Right lobe of liver (tissue), 6 donors: ENCODE measurements at regions not wholly inside any gene's neighbourhood (a gene's known extent, or its start where the extent isn't known, plus 50 kb on each side); places are given as distances from the start of the nearest gene placed in this dataset.

Source experiments
- ATAC-seq, 4 donors: fragments of 200-7000 bp; cut with Tn5 transposase; one replicate each; pipeline ENCODE4 v1.9.1; 2020; ENCODE audit warnings: mild to moderate bottlenecking in 4 of 4, moderate library complexity in 4 of 4
- DNase-seq, 3 donors: peaks; one replicate each; pipeline ENCODE4 v3.0.0-alpha.2; 2020
- H3K27ac ChIP-seq, 3 donors: fragments of 200-600 bp; one replicate each; pipeline ENCODE4 v1.8.0; 2022
- H3K27me3 ChIP-seq, 2 donors: fragments of 200-600 bp; one replicate each; pipeline ENCODE4 v1.8.0; 2022
- H3K36me3 ChIP-seq, 4 donors: fragments of 200-600 bp; sonication (generic) in 1 of 4; one replicate each; pipeline versions ENCODE4 v1.5.1 to v1.8.0; 2017 to 2022; ENCODE audit warnings: control low read depth in 1 of 4
- H3K4me1 ChIP-seq, 4 donors: fragments of 200-600 bp; sonication (generic) in 1 of 4; one replicate each; pipeline versions ENCODE4 v1.5.1 to v1.8.0; 2017 to 2022; ENCODE audit warnings: control low read depth in 1 of 4
- H3K4me3 ChIP-seq, 3 donors: fragments of 200-600 bp; one replicate each; pipeline ENCODE4 v1.8.0; 2022
- H3K9me3 ChIP-seq, 4 donors: fragments of 200-600 bp; sonication (generic) in 1 of 4; one replicate each; pipeline versions ENCODE4 v1.5.1 to v1.8.0; 2017 to 2022; ENCODE audit warnings: control low read depth in 1 of 4
- CTCF ChIP-seq, 4 donors: fragments of 200-600 bp in 3 of 4; fragments of 450-650 bp in 1 of 4; IDR thresholded peaks; one replicate each; pipeline versions ENCODE4 v1.5.1 to v1.8.0; 2016 to 2022; ENCODE audit warnings: antibody characterized with exemption in 4 of 4, mild to moderate bottlenecking in 2 of 4
- POLR2A ChIP-seq: fragments of 450-650 bp; IDR thresholded peaks from one replicate; pipeline ENCODE4 v1.6.1; 2017; ENCODE audit warnings: antibody characterized with exemption, mild to moderate bottlenecking
- WGBS: methylation state at CpG from one replicate; pipeline ENCODE4 v1.1.6; 2018; ENCODE audit warnings: low coverage, low lambda C conversion rate; ENCODE audit not compliant: insufficient coverage; ENCODE audit errors: missing lambda C conversion rate; 5-methylcytosine and 5-hydroxymethylcytosine counted together
- intact Hi-C, 2 donors: fragments of 100-400 bp; cut with DNase I; formaldehyde crosslinking; loops; one replicate each; pipeline versions ENCODE4 v1.11.2 to v1.14.1; 2022
- donor health status: DM: no; HTN: yes; CAD: no.
- donor health status: DM: no; HTN: no; CAD: no.
- donor health status: DM: no; HTN: no; CAD: no.
- donor health status: DM: no; HTN: yes; CAD: no.
- donor health status: DM: no; HTN: yes; CAD: no.

GRCh38 chr2:147792966-147793617 lies 51.7 kb upstream of the ACVR2A start:
- Histone ChIP-seq H3K4me3 (no peak overlapping the region), H3K27me3 (no peaks in the 10 kb centered on the region), H3K27ac (no peak overlapping the region), H3K9me3 (no peaks in the 10 kb centered on the region), H3K4me1 (no peaks in the 10 kb centered on the region), H3K36me3 (no peaks in the 10 kb centered on the region)
- DNase-seq, result no peak
- TF ChIP-seq CTCF (IDR thresholded peaks at IDR 0.05) (no peak), POLR2A (no peak)
- no peak for ATAC-seq
- intact Hi-C loops, result no loop called here
- WGBS, result 51% methylated on average over 2 of the region's 2 CpGs

- H3K27me3 ChIP-seq, result no peaks in the 10 kb centered on the region
Measured at GRCh38 chr2:147790580-147790979, 54.2 kb upstream of the ACVR2A start.

GRCh38 chr2:147789720-147790119 lies 55.1 kb upstream of the ACVR2A start:
- intact Hi-C loops, result no loop called here
- no peaks in the 10 kb centered on the region for H3K36me3 ChIP-seq
- no peak for DNase-seq
- H3K4me3 ChIP-seq, result no peak overlapping the region
- H3K27ac ChIP-seq, result no peak overlapping the region
- H3K27me3 ChIP-seq, result no peaks in the 10 kb centered on the region
- TF ChIP-seq POLR2A (no peak), CTCF (IDR thresholded peaks at IDR 0.05) (no peak)
- H3K9me3 ChIP-seq, result no peaks in the 10 kb centered on the region
- no peak for ATAC-seq
- WGBS, result 45% methylated on average over 3 of the region's 3 CpGs
- H3K4me1 ChIP-seq, result no peaks in the 10 kb centered on the region

More at GRCh38 chr2:147790580-147790979, 54.2 kb upstream of the ACVR2A start:
- TF ChIP-seq CTCF (IDR thresholded peaks at IDR 0.05) (no peak), POLR2A (no peak)
- H3K4me1 ChIP-seq, result no peaks in the 10 kb centered on the region
- no peaks in the 10 kb centered on the region for H3K9me3 ChIP-seq
- WGBS, result 92% methylated on average over 2 of the region's 2 CpGs
- no peaks in the 10 kb centered on the region for H3K36me3 ChIP-seq
- H3K4me3 ChIP-seq, result no peak overlapping the region
- ATAC-seq (no peak), DNase-seq (no peak)
- H3K27ac ChIP-seq, result no peak overlapping the region
- intact Hi-C loops, result no loop called here

- Histone ChIP-seq H3K27ac (no peak overlapping the region), H3K9me3 (no peaks in the 10 kb centered on the region), H3K27me3 (no peaks in the 10 kb centered on the region), H3K4me1 (no peaks in the 10 kb centered on the region), H3K36me3 (no peaks in the 10 kb centered on the region), H3K4me3 (no peak overlapping the region)
- no peak for DNase-seq
- WGBS, result 38% methylated on average over 2 of the region's 2 CpGs
- ATAC-seq, result no peak
- intact Hi-C loops, result no loop called here
- TF ChIP-seq POLR2A (no peak), CTCF (IDR thresholded peaks at IDR 0.05) (no peak)
Measured at GRCh38 chr2:147789287-147789686, 55.5 kb upstream of the ACVR2A start.
